ENCODE measurements at regions not wholly inside any gene's neighbourhood (a gene's known extent, or its start where the extent isn't known, plus 50 kb on each side); places are given as distances from the start of the nearest gene placed in this dataset.

- DNase-seq = no peak
These were observed 77.4 kb upstream of the WNT7B start for GRCh38 chr22:46054091-46055073.

- DNase-seq = no peak
These were observed 78.4 kb upstream of the WNT7B start for GRCh38 chr22:46055181-46055875.

GRCh38 chr22:46055911-46056545 is 79.1 kb upstream of the WNT7B start:
- DNase-seq = no peak

- DNase-seq = no peak
These were observed 79.7 kb upstream of the WNT7B start for GRCh38 chr22:46056546-46057245.

GRCh38 chr22:46057246-46058090 is 80.5 kb upstream of the WNT7B start:
- DNase-seq = no peak

- DNase-seq = peak; percentile 68
These were observed 81.1 kb upstream of the WNT7B start for GRCh38 chr22:46058091-46058420.

- DNase-seq = peak; percentile 30
These were observed 81.9 kb upstream of the WNT7B start for GRCh38 chr22:46058591-46059519.

GRCh38 chr22:46060292-46061123 is 83.5 kb upstream of the WNT7B start:
- no peak for DNase-seq

- no peak for DNase-seq
These were observed 84.2 kb upstream of the WNT7B start for GRCh38 chr22:46061124-46061500.

GRCh38 chr22:46061501-46062231 is 84.7 kb upstream of the WNT7B start:
- no peak for DNase-seq

- no peak for DNase-seq
These were observed 85.3 kb upstream of the WNT7B start for GRCh38 chr22:46062232-46062615.

GRCh38 chr22:46062971-46063631 is 86.1 kb upstream of the WNT7B start:
- DNase-seq = no peak

- no peak for DNase-seq
These were observed 86.5 kb upstream of the PPARA start for GRCh38 chr22:46063846-46064227.

- no peak for DNase-seq
These were observed 85.9 kb upstream of the PPARA start for GRCh38 chr22:46064228-46064965.

GRCh38 chr22:46064966-46065666 is 85.2 kb upstream of the PPARA start:
- DNase-seq = no peak

GRCh38 chr22:46065691-46066454 is 84.5 kb upstream of the PPARA start:
- DNase-seq = no peak

- no peak for DNase-seq
These were observed 83.6 kb upstream of the PPARA start for GRCh38 chr22:46066691-46067090.

All from DMS79 (cell line).